Hepatocyte (in vitro differentiated cells): ENCODE measurements at regions not wholly inside any gene's neighbourhood (a gene's known extent, or its start where the extent isn't known, plus 50 kb on each side); places are given as distances from the start of the nearest gene placed in this dataset.

Source experiments
- DNase-seq: peaks from one replicate; pipeline ENCODE4 v3.0.0-alpha.2; 2016; ENCODE audit warnings: low spot score
- H2AFZ ChIP-seq: fragments of 200-600 bp; sonication (generic); 2 replicates; pipeline ENCODE4 v1.6.0; 2016; ENCODE audit warnings: antibody characterized with exemption, mild to moderate bottlenecking
- H3K27ac ChIP-seq: fragments of 200-600 bp; sonication (generic); 2 replicates; pipeline ENCODE4 v1.5.1; 2016; ENCODE audit warnings: mild to moderate bottlenecking
- H3K27me3 ChIP-seq: fragments of 200-600 bp; sonication (generic); 2 replicates; pipeline ENCODE4 v1.6.1; 2016
- H3K36me3 ChIP-seq: fragments of 200-600 bp; sonication (generic); replicated peaks from 2 replicates; pipeline ENCODE4 v1.5.1; 2016; ENCODE audit warnings: low read depth; ENCODE audit not compliant: insufficient read depth
- H3K4me1 ChIP-seq: fragments of 200-600 bp; sonication (generic); 2 replicates; pipeline ENCODE4 v1.5.1; 2016; ENCODE audit warnings: mild to moderate bottlenecking, moderate library complexity; ENCODE audit not compliant: insufficient read depth
- H3K4me2 ChIP-seq: fragments of 200-600 bp; sonication (generic); 2 replicates; pipeline ENCODE4 v1.6.0; 2016
- H3K4me3 ChIP-seq: fragments of 200-600 bp; sonication (generic); 2 replicates; pipeline ENCODE4 v1.5.1; 2016; ENCODE audit warnings: mild to moderate bottlenecking
- H3K79me2 ChIP-seq: fragments of 200-600 bp; sonication (generic); 2 replicates; pipeline ENCODE4 v1.6.0; 2017; ENCODE audit warnings: mild to moderate bottlenecking
- H3K9me2 ChIP-seq: fragments of 200-600 bp; sonication (generic); replicated peaks from 2 replicates; pipeline ENCODE4 v1.6.0; 2017; ENCODE audit warnings: mild to moderate bottlenecking; ENCODE audit not compliant: insufficient read depth
- H3K9me3 ChIP-seq: fragments of 200-600 bp; sonication (generic); 2 replicates; pipeline ENCODE4 v1.5.1; 2016; ENCODE audit warnings: low read depth, mild to moderate bottlenecking
- H4K20me1 ChIP-seq: fragments of 200-600 bp; sonication (generic); 2 replicates; pipeline ENCODE4 v1.6.0; 2016; ENCODE audit warnings: mild to moderate bottlenecking; ENCODE audit not compliant: insufficient read depth, poor library complexity, severe bottlenecking
- EZH2 ChIP-seq: fragments of 200-600 bp; sonication (generic); IDR thresholded peaks from 2 replicates; pipeline ENCODE4 v1.6.1; 2016; ENCODE audit warnings: antibody characterized with exemption, mild to moderate bottlenecking, borderline replicate concordance
- EZH2phosphoT487 ChIP-seq: fragments of 200-600 bp; sonication (generic); IDR thresholded peaks from one replicate; pipeline ENCODE4 v1.6.1; 2018; ENCODE audit warnings: antibody characterized with exemption, mild to moderate bottlenecking, low read depth, moderate library complexity; ENCODE audit not compliant: unreplicated experiment, severe bottlenecking
- WGBS: methylation state at CpG from one replicate; pipeline ENCODE4 v1.1.6; 2016; ENCODE audit warnings: low lambda C conversion rate; ENCODE audit errors: missing lambda C conversion rate; 5-methylcytosine and 5-hydroxymethylcytosine counted together
- TF ChIP-seq, protein P1 (sequence below): fragments of 200-600 bp; sonication (generic); IDR thresholded peaks from 2 replicates; pipeline ENCODE4 v1.5.1; 2016; ENCODE audit warnings: antibody characterized with exemption, mild to moderate bottlenecking; ENCODE audit not compliant: poor library complexity

DNA sequence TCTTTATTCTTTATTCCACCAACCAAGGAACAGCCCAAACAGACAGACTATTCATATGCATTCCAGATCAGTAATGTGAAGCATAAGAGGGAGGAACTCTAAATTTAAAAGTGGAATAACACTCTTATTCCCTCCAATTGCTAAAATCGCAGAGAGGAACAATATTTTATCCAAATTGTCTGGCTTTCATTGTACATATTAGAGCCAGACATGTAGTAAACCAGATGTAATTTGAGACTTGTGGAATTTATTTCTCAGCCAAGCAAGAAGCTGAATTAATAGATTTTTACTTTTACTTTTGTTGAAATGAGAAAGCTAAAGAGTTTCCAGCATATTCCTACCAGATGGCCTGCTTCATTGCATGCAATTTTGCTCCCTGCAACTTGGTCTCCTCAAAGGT is 674.6 kb upstream of the SLIT2 start:
- no peak overlapping the region for H3K4me3 ChIP-seq
- H3K79me2 ChIP-seq, result no peaks in the 10 kb centered on the region
- no peaks in the 10 kb centered on the region for H3K36me3 ChIP-seq
- DNase-seq, result no peak
- no peaks in the 10 kb centered on the region for H3K27me3 ChIP-seq
- H3K4me1 ChIP-seq, result no peaks in the 10 kb centered on the region
- H3K27ac ChIP-seq, result no peak overlapping the region
- 53% methylated on average over 1 of the region's 1 CpG for WGBS
- H3K9me3 ChIP-seq, result no peaks in the 10 kb centered on the region
- H2AFZ ChIP-seq, result no peak overlapping the region
- no peaks in the 10 kb centered on the region for H4K20me1 ChIP-seq
- TF ChIP-seq, protein P1, sequence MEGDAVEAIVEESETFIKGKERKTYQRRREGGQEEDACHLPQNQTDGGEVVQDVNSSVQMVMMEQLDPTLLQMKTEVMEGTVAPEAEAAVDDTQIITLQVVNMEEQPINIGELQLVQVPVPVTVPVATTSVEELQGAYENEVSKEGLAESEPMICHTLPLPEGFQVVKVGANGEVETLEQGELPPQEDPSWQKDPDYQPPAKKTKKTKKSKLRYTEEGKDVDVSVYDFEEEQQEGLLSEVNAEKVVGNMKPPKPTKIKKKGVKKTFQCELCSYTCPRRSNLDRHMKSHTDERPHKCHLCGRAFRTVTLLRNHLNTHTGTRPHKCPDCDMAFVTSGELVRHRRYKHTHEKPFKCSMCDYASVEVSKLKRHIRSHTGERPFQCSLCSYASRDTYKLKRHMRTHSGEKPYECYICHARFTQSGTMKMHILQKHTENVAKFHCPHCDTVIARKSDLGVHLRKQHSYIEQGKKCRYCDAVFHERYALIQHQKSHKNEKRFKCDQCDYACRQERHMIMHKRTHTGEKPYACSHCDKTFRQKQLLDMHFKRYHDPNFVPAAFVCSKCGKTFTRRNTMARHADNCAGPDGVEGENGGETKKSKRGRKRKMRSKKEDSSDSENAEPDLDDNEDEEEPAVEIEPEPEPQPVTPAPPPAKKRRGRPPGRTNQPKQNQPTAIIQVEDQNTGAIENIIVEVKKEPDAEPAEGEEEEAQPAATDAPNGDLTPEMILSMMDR, result no peak
- TF ChIP-seq EZH2, result no peak
- TF ChIP-seq EZH2phosphoT487, result no peak
- no peaks in the 10 kb centered on the region for H3K9me2 ChIP-seq
- H3K4me2 ChIP-seq, result no peak overlapping the region

DNA sequence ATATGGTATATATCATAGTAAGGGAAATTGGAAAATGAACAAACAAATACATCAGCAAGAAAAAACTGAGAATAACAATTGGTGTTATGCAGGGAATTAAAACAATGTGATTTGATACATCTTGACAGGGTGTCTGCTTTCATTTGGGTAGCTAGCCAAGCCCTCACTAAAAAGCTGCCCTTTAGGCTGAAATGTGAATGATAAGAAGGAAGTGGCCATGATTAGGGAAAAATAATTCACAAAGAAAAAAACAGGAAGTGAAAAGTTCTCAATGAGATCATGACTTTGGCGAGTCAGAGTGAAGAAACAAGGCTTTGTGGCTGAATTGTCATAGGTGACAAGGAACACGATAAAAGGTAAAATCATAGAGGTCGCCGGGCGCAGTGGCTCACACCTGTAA is 675.8 kb upstream of the SLIT2 start:
- Histone ChIP-seq H3K9me3 (no peaks in the 10 kb centered on the region), H3K4me2 (no peak overlapping the region), H3K27me3 (no peaks in the 10 kb centered on the region), H3K36me3 (no peaks in the 10 kb centered on the region), H3K4me3 (no peak overlapping the region), H3K4me1 (no peaks in the 10 kb centered on the region), H3K27ac (no peak overlapping the region), H3K79me2 (no peaks in the 10 kb centered on the region), H2AFZ (no peak overlapping the region), H4K20me1 (no peaks in the 10 kb centered on the region), H3K9me2 (no peaks in the 10 kb centered on the region)
- DNase-seq, result no peak
- TF ChIP-seq EZH2phosphoT487, result no peak
- TF ChIP-seq, protein P1, result no peak
- TF ChIP-seq EZH2, result no peak
- 94% methylated on average over 5 of the region's 5 CpGs for WGBS

DNA sequence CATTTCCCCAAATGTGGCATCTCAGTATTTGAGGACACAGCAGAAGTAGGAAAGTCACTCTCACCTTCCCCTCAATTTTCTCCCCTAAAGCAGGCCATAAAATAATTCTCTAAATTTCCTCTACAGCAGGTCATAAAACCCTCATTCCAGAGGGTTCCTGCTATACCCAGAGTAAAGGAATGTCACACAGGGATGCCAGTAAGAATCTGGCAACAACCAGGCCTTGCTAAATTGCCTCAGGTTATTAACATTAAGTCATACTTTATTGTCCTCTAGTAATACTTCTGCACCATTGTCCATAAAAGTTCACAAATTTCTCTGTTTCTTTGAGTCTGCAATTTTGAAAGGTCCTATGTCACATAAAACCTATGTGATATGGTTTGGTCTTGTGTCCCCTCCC is 685.7 kb upstream of the SLIT2 start:
- H3K27me3 ChIP-seq, result no peaks in the 10 kb centered on the region
- H3K36me3 ChIP-seq, result no peaks in the 10 kb centered on the region
- no peak overlapping the region for H2AFZ ChIP-seq
- no peak for DNase-seq
- no peaks in the 10 kb centered on the region for H3K4me1 ChIP-seq
- no peak overlapping the region for H3K27ac ChIP-seq
- no peaks in the 10 kb centered on the region for H3K79me2 ChIP-seq
- no peaks in the 10 kb centered on the region for H4K20me1 ChIP-seq
- TF ChIP-seq EZH2 (no peak), EZH2phosphoT487 (no peak)
- TF ChIP-seq, protein P1, result no peak
- H3K9me3 ChIP-seq, result no peaks in the 10 kb centered on the region
- H3K4me3 ChIP-seq, result no peak overlapping the region
- no peak overlapping the region for H3K4me2 ChIP-seq
- H3K9me2 ChIP-seq, result no peaks in the 10 kb centered on the region

DNA sequence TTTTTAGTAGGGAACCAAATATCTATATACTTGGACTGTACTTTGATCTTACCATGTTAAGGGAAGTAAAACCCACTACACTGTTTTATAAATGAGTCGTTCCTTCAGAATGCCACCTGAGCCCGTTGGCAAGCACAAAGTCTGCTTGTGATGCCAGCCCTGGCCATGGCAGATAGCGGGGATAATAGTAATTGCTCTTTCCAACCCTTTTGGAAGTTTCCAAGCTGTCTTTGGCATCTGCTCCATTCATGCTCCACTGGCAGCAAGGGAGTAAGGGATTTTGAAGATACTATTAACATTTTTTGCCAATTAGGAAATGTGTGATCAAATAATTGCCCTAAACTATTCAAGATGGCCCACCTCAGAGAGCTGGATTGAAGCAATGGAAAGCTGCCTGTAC is 689.2 kb upstream of the SLIT2 start:
- Histone ChIP-seq H3K4me3 (no peak overlapping the region), H3K9me2 (no peaks in the 10 kb centered on the region), H3K79me2 (no peaks in the 10 kb centered on the region), H3K4me2 (no peak overlapping the region), H2AFZ (no peak overlapping the region), H3K27ac (no peak overlapping the region), H3K27me3 (no peaks in the 10 kb centered on the region), H4K20me1 (no peaks in the 10 kb centered on the region), H3K36me3 (no peaks in the 10 kb centered on the region), H3K9me3 (no peaks in the 10 kb centered on the region), H3K4me1 (no peaks in the 10 kb centered on the region)
- TF ChIP-seq EZH2phosphoT487, result no peak
- DNase-seq, result no peak
- 95% methylated on average over 3 of the region's 3 CpGs for WGBS
